HG03045 (cell line): ENCODE measurements at regions not wholly inside any gene's neighbourhood (a gene's known extent, or its start where the extent isn't known, plus 50 kb on each side); places are given as distances from the start of the nearest gene placed in this dataset.

Source experiments
- ATAC-seq: cut with Tn5 transposase; IDR thresholded peaks from one replicate; pipeline ENCODE4 v1.9.1; 2021; ENCODE audit warnings: mild to moderate bottlenecking, moderate library complexity; ENCODE audit not compliant: unreplicated experiment

DNA sequence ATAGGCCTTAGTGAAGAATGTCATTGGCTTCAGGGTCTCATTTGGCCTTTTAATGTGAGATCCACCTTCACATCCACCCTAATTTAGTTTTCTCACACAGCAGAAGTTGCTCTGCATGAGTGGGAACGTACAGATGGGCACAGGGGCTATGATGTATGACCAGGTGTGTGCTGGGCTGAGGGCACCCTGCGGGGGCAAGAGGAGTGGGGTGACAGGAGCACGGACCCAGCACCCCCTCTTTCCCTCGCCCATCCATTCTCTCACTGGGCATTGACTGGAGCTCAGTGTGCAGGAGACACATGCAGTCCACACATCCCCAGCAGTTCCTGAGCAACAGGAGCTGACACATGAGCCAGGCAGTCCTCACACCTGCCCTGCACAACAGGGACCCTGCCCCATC lies 95.1 kb upstream of the PPP2R2D start:
- ATAC-seq, result no peak

GRCh38 chr10:131806146-131806545 lies 94.7 kb upstream of the PPP2R2D start:
- ATAC-seq, result no peak

DNA sequence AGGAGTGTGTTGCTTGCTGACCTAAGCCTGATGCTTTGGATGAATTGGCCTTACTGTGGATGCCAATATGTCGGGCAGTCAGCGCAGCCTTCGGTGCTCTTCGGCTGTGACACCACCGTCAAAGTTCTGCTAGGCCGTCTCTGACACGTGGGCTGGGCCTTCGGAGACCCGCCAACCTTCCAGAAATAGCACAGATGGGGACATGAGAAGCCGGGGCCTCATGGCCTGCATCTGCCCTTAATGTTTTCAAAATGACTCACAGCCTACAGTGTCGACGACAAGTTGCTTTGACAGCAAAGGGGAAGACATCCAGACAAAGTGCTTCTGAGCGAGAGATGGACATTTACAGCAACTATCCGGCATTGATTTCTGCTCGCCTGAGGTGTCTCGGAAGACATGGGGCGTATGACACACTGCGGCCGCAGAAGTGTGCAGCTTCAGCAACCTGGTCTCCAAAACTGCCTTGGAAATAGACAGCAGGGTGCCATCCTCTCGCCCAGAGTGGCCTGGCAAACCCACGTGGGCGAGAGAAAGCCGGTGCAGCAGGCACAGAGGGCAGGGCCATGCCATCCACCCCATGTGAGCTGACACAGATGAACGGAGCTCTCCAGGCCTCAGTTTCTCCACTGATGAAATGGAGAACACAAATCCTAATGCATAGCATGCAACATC lies 94.0 kb upstream of the PPP2R2D start:
- no peak for ATAC-seq

- no peak for ATAC-seq
Observed at GRCh38 chr10:131808370-131808930, 92.4 kb upstream of the PPP2R2D start.

- no peak for ATAC-seq
Observed at GRCh38 chr10:131810036-131810804, 90.6 kb upstream of the PPP2R2D start.

DNA sequence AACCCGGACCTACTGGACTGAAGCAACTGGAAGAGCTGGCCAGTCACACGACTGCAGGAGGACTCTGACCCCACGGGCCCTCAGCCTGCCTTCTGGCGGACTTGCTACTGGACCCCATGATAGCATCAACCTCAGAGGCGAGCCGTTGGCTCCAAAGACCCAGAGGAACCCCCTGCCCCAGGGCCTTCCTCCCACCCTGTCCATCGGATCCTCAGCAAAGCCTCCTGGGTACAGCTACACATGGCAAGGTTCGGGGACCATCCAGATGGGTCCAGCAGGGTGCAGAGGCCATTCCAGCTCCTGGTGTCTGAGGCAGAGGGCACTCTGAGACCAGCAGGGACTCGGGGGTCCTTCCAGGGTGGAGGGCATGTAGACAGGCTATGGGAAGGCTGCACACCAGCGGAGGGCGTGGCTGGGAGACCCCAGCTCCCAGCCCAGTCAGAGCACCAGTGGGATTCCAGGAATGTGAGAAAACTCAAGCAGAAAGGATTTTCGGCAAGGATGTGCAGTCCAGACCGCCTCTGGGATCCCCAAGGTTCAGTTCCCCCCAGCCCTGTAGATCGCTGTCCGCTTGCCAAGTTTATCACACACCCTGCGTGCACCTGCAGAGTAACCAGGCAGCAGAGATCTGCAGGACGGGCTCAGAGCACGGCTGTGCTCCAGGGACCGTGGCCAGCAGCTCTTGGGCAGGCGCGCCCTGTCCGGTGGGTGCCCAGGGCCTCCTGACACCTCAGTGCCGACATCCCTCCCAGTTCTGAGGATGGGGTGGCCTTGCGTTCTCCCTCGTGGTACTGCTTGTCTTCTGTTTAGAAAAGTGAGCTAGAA lies 89.8 kb upstream of the PPP2R2D start:
- no peak for ATAC-seq

- no peak for ATAC-seq
Observed at GRCh38 chr10:131811630-131812403, 89.0 kb upstream of the PPP2R2D start.

DNA sequence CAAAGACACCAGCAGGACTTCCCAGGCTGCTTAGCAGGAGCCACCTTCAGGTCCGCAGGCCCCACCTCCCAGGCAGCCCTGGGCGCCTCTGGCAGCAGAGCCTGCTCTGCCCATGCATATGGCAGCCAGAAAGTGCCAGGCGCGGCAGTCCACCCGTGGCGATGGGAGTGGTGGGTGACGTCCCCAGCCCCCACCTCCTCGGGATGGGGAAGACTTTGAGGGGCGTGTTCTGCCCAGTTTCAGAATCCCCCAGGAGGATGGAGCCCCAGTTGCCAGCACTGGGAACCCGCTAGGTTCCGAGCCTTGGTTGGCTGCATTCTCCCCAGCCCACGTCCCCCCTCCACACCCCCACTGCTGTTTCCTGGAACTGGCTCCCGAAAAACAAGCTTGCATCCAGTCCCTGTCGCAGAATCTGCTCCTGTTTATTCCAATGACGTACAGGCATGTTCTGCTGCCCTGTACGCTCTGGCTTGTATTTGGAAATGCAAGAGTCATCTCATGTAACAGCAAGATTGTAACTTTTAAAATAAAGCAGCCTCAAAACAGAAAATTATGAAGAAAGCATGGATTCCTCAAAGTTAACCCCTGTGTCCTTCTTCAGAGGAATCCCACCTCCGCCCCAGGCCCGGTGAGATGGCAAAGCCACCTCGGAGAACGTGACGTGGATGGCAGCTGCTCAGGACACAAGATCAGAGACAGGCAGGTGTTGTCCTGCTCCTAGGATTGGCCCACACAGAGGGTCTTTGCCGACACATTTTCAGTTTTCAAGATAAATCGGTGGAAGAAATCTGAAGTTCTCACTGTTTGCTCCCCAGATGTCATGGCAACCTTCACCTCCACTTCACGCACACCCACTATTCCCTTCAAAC lies 87.8 kb upstream of the PPP2R2D start:
- ATAC-seq, result no peak

- ATAC-seq, result no peak
Observed at GRCh38 chr10:131814567-131815265, 86.1 kb upstream of the PPP2R2D start.

- no peak for ATAC-seq
Observed at GRCh38 chr10:131815266-131816156, 85.3 kb upstream of the PPP2R2D start.

DNA sequence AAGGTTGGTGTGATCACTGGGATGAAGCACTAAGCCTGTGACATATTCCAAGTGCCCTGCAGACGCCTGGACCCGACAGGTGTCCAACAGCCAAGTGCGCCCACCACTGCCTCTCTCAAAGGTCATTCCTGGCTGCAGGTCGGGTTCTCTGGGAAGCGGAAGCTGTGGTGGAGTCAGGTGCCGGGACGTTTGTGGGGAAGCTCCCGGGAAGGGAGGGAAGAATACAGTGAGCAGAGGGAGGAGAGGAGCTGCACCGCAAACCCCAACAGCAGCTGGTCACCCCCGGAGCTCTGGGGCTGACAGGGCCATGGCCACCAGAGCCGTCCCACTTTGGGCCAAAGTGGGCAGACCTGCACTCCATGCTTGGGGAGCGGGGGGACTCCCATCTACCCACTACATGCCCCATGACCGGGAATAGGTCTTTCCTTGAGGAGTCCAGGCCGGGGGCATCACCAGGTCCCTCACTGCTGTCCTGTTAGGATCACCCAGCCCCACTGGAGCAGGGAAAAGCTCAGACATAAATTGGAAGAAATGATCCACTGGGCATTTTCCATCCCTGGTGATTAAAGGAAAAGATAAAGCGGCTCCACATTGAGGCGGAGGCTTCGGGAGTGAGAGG lies 84.5 kb upstream of the PPP2R2D start:
- no peak for ATAC-seq

GRCh38 chr10:131816941-131817700 lies 83.7 kb upstream of the PPP2R2D start:
- no peak for ATAC-seq

GRCh38 chr10:131817866-131818509 lies 82.8 kb upstream of the PPP2R2D start:
- ATAC-seq, result no peak

DNA sequence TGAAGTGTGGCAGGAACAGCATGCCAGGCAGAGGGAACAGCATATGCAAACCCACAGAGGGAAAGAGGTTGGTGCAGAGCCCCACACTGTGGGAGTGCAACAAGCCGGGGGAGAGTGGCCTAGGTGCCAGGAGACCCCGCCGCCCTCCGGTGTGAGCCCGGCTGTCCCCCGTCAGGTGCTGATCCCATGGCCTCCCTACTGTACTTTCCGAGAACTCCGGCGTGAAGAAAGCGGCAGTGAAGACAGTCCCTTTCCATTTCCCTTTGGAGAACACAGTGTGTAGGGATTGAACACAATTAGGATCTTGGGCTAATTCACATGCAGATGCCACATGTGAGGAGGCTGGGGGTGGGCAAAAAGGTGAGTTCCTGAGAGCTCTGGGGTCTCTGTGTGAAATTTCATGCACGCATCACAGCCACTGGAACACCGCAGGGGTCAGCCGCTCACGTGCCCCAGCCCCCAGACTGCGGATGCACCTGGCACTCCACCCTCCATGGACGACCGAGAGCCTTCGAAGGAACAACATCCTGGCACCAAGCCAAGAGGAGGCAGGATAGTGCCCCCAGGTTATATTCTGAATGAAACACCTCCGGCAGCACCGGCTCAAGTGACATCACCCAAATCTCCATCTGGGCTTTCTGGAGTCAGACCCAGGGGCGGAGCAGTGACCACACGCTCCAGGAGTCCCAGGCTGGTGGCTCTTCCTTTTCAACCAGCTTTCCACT lies 82.1 kb upstream of the PPP2R2D start:
- ATAC-seq, result no peak

- no peak for ATAC-seq
Observed at GRCh38 chr10:131819241-131820072, 81.4 kb upstream of the PPP2R2D start.
